ENCODE measurements at regions not wholly inside any gene's neighbourhood (a gene's known extent, or its start where the extent isn't known, plus 50 kb on each side); places are given as distances from the start of the nearest gene placed in this dataset.

- no peak overlapping the region for H3K18ac ChIP-seq (ENCODE audit: insufficient read length, low read depth, low read length)
- no peak overlapping the region for H2AFZ ChIP-seq (ENCODE audit: low read length)
- peaks cover 3% of the 10 kb centered on the region; the same call in 1 of the 2 replicates for H3K4me1 ChIP-seq (ENCODE audit: insufficient read depth, low read length)
- H3K14ac ChIP-seq (ENCODE audit: insufficient read depth, low read length), result no peak overlapping the region
- H2BK120ac ChIP-seq (ENCODE audit: low read depth, low read length, poor library complexity, severe bottlenecking), result no peak overlapping the region
- H3K9me3 ChIP-seq (ENCODE audit: control insufficient read depth, low read depth, low read length), result no peaks in the 10 kb centered on the region
- peaks cover 8 to 11% of the 10 kb centered on the region in 2 experiments for H3K4me1 Mint-ChIP-seq
- no peaks in the 10 kb centered on the region for H3K79me1 ChIP-seq (ENCODE audit: insufficient read depth, low read depth, low read length, poor library complexity, severe bottlenecking)
- no peak overlapping the region for H2BK20ac ChIP-seq (ENCODE audit: low read depth, low read length, poor library complexity, severe bottlenecking)
- H3K56ac ChIP-seq (ENCODE audit: insufficient read length, low read depth, low read length), result no peak overlapping the region
- H3K79me2 ChIP-seq (ENCODE audit: insufficient read depth, low read length), result no peaks in the 10 kb centered on the region
- no peak overlapping the region for H2BK5ac ChIP-seq (ENCODE audit: insufficient read length, low read length)
- no peak overlapping the region for H3T11ph ChIP-seq (ENCODE audit: low read length)
- no peaks in the 10 kb centered on the region for H3K27me3 Mint-ChIP-seq (ENCODE audit: low read depth)
- H3K36me3 Mint-ChIP-seq (ENCODE audit: insufficient read depth in 1 of 3, low read depth in 3 of 3), result no peaks in the 10 kb centered on the region
- H3K4ac ChIP-seq (ENCODE audit: low read depth, low read length), result no peak overlapping the region
- no peak overlapping the region for H2BK12ac ChIP-seq (ENCODE audit: insufficient read length, low read depth, low read length)
- no peak overlapping the region for H4K91ac ChIP-seq (ENCODE audit: insufficient read length, low read depth, low read length)
- TF ChIP-seq, protein P1, sequence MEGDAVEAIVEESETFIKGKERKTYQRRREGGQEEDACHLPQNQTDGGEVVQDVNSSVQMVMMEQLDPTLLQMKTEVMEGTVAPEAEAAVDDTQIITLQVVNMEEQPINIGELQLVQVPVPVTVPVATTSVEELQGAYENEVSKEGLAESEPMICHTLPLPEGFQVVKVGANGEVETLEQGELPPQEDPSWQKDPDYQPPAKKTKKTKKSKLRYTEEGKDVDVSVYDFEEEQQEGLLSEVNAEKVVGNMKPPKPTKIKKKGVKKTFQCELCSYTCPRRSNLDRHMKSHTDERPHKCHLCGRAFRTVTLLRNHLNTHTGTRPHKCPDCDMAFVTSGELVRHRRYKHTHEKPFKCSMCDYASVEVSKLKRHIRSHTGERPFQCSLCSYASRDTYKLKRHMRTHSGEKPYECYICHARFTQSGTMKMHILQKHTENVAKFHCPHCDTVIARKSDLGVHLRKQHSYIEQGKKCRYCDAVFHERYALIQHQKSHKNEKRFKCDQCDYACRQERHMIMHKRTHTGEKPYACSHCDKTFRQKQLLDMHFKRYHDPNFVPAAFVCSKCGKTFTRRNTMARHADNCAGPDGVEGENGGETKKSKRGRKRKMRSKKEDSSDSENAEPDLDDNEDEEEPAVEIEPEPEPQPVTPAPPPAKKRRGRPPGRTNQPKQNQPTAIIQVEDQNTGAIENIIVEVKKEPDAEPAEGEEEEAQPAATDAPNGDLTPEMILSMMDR (conservative IDR thresholded peaks at IDR 0.05), result no peak
- no CpG with 5 or more reads among the region's 1 CpG for whole genome bisulfite sequencing (ENCODE audit: extremely low coverage, insufficient read length, low lambda C conversion rate)
- no peak overlapping the region for H3K4me2 ChIP-seq (ENCODE audit: insufficient read depth, insufficient read length, low read length)
- H4K8ac ChIP-seq (replicated peaks; ENCODE audit: insufficient read length, low read depth, low read length), result no peak overlapping the region
- no peak overlapping the region for H3K9ac ChIP-seq (ENCODE audit: extremely low read depth, insufficient read length, low read length)
- no peak overlapping the region for H3K4me3 Mint-ChIP-seq
- no peak overlapping the region for H2AK5ac ChIP-seq (ENCODE audit: insufficient read length, low read length)
- H4K5ac ChIP-seq (ENCODE audit: insufficient read length, low read depth, low read length), result no peak overlapping the region
- H3K23ac ChIP-seq (ENCODE audit: insufficient read length, low read depth, low read length), result no peak overlapping the region
- H2BK15ac ChIP-seq (ENCODE audit: low read depth, low read length), result no peak overlapping the region
- no peaks in the 10 kb centered on the region; a peak in 1 of 5 replicates for H3K9me3 Mint-ChIP-seq
- no peaks in the 10 kb centered on the region for H4K20me1 ChIP-seq (ENCODE audit: control insufficient read depth, insufficient read depth, insufficient read length)
- H3K27ac ChIP-seq (ENCODE audit: insufficient read length, low read depth, low read length), result no peak overlapping the region
- H3K23me2 ChIP-seq (ENCODE audit: insufficient read length, low read depth, low read length, poor library complexity, severe bottlenecking), result no peaks in the 10 kb centered on the region
- no peaks in the 10 kb centered on the region for H3K27me3 ChIP-seq (ENCODE audit: insufficient read depth, low read length)
- H3K27ac Mint-ChIP-seq, result no peak overlapping the region
- DNase-seq, result no peak
Measured at GRCh38 chr4:165667969-165668368, 205.1 kb upstream of the TLL1 start.

Measured in H9 (cell line).